ENCODE measurements at regions not wholly inside any gene's neighbourhood (a gene's known extent, or its start where the extent isn't known, plus 50 kb on each side); places are given as distances from the start of the nearest gene placed in this dataset.

- no peaks in the 10 kb centered on the region for H3K36me3 Mint-ChIP-seq (ENCODE audit: low read depth)
- no peaks in the 10 kb centered on the region for H3K9me3 Mint-ChIP-seq
- H3K27me3 Mint-ChIP-seq (ENCODE audit: low read depth), result peaks cover 3% of the 10 kb centered on the region
- H3K4me3 Mint-ChIP-seq, result no peak overlapping the region
- no peak for TF ChIP-seq CTCF (conservative IDR thresholded peaks at IDR 0.05)
- H3K4me1 Mint-ChIP-seq, result no peaks in the 10 kb centered on the region
- DNase-seq (ENCODE audit: low read depth, low spot score), result no peak
- no peak overlapping the region for H3K27ac Mint-ChIP-seq (ENCODE audit: unreplicated experiment)
Measured at GRCh38 chr20:24730750-24731149, 218.3 kb upstream of the CST7 start.

GRCh38 chr20:24731312-24731711 lies 217.8 kb upstream of the CST7 start:
- Mint-ChIP-seq H3K4me3 (no peak overlapping the region), H3K4me1 (no peaks in the 10 kb centered on the region), H3K27ac (ENCODE audit: unreplicated experiment) (no peak overlapping the region), H3K36me3 (ENCODE audit: low read depth) (no peaks in the 10 kb centered on the region), H3K27me3 (ENCODE audit: low read depth) (peaks cover 3% of the 10 kb centered on the region), H3K9me3 (no peaks in the 10 kb centered on the region)
- no peak for TF ChIP-seq CTCF (conservative IDR thresholded peaks at IDR 0.05)
- no peak for DNase-seq (ENCODE audit: low read depth, low spot score)

- no peak for DNase-seq (ENCODE audit: low read depth, low spot score)
- Mint-ChIP-seq H3K4me3 (no peak overlapping the region), H3K4me1 (no peaks in the 10 kb centered on the region), H3K27me3 (ENCODE audit: low read depth) (peaks cover 3% of the 10 kb centered on the region), H3K9me3 (no peaks in the 10 kb centered on the region), H3K36me3 (ENCODE audit: low read depth) (no peaks in the 10 kb centered on the region), H3K27ac (ENCODE audit: unreplicated experiment) (no peak overlapping the region)
- TF ChIP-seq CTCF (conservative IDR thresholded peaks at IDR 0.05), result no peak
Measured at GRCh38 chr20:24732076-24732475, 217.0 kb upstream of the CST7 start.

- no peaks in the 10 kb centered on the region for H3K36me3 Mint-ChIP-seq (ENCODE audit: low read depth)
- no peaks in the 10 kb centered on the region for H3K9me3 Mint-ChIP-seq
- H3K27ac Mint-ChIP-seq (ENCODE audit: unreplicated experiment), result no peak overlapping the region
- DNase-seq (ENCODE audit: low read depth, low spot score), result no peak
- H3K27me3 Mint-ChIP-seq (ENCODE audit: low read depth), result peaks cover 3% of the 10 kb centered on the region
- H3K4me1 Mint-ChIP-seq, result no peaks in the 10 kb centered on the region
- H3K4me3 Mint-ChIP-seq, result no peak overlapping the region
- no peak for TF ChIP-seq CTCF (conservative IDR thresholded peaks at IDR 0.05)
Measured at GRCh38 chr20:24732599-24732998, 216.5 kb upstream of the CST7 start.

GRCh38 chr20:24733416-24733815 lies 215.7 kb upstream of the CST7 start:
- TF ChIP-seq CTCF (conservative IDR thresholded peaks at IDR 0.05), result no peak
- no peaks in the 10 kb centered on the region for H3K36me3 Mint-ChIP-seq (ENCODE audit: low read depth)
- DNase-seq (ENCODE audit: low read depth, low spot score), result no peak

GRCh38 chr20:24734139-24734538 lies 214.9 kb upstream of the CST7 start:
- Mint-ChIP-seq H3K4me3 (no peak overlapping the region), H3K27me3 (ENCODE audit: low read depth) (peaks cover 3% of the 10 kb centered on the region), H3K4me1 (no peaks in the 10 kb centered on the region), H3K36me3 (ENCODE audit: low read depth) (no peaks in the 10 kb centered on the region), H3K27ac (ENCODE audit: unreplicated experiment) (no peak overlapping the region), H3K9me3 (no peaks in the 10 kb centered on the region)
- no peak for DNase-seq (ENCODE audit: low read depth, low spot score)
- TF ChIP-seq CTCF (conservative IDR thresholded peaks at IDR 0.05), result no peak

More at GRCh38 chr20:24733416-24733815, 215.7 kb upstream of the CST7 start:
- peaks cover 3% of the 10 kb centered on the region for H3K27me3 Mint-ChIP-seq (ENCODE audit: low read depth)
- no peaks in the 10 kb centered on the region for H3K4me1 Mint-ChIP-seq
- no peaks in the 10 kb centered on the region for H3K9me3 Mint-ChIP-seq
- H3K27ac Mint-ChIP-seq (ENCODE audit: unreplicated experiment), result no peak overlapping the region
- no peak overlapping the region for H3K4me3 Mint-ChIP-seq
